Activated CD8-positive, alpha-beta memory T cell treated with anti-CD3 and anti-CD28 coated beads, Interleukin-2, amount 10 ng/mL, durations not matched to agents 7 days and 5 days (primary cell): ENCODE measurements at regions not wholly inside any gene's neighbourhood (a gene's known extent, or its start where the extent isn't known, plus 50 kb on each side); places are given as distances from the start of the nearest gene placed in this dataset.

ENCODE experiments used
- ATAC-seq: fragments of 150-1000 bp; cut with Tn5 transposase; one replicate; pipeline ENCODE4 v1.10.0; 2021; ENCODE audit warnings: moderate library complexity
- CTCF ChIA-PET: fragments of 350-600 bp; sonication (Branson Sonifier 250); formaldehyde crosslinking; loops from one replicate; lab custom pipeline; 2021; ENCODE audit warnings: antibody characterized with exemption; lab: Charles Lee
- DNase-seq: peaks from one replicate; pipeline ENCODE4 v3.0.0-alpha.2; 2020
- H3K27ac Mint-ChIP-seq: one replicate; pipeline ENCODE4 v1.8.0; 2021; ENCODE audit warnings: mild to moderate bottlenecking, mixed read lengths
- H3K27me3 Mint-ChIP-seq: one replicate; pipeline ENCODE4 v1.8.0; 2021; ENCODE audit warnings: mixed read lengths
- H3K36me3 Mint-ChIP-seq: one replicate; pipeline ENCODE4 v1.8.0; 2021; ENCODE audit warnings: mild to moderate bottlenecking, mixed read lengths
- H3K4me1 Mint-ChIP-seq: one replicate; pipeline ENCODE4 v1.8.0; 2021; ENCODE audit warnings: mixed read lengths
- H3K4me3 Mint-ChIP-seq: one replicate; pipeline ENCODE4 v1.8.0; 2021; ENCODE audit warnings: mild to moderate bottlenecking, moderate library complexity, mixed read lengths
- H3K9me3 Mint-ChIP-seq: one replicate; pipeline ENCODE4 v1.8.0; 2022; ENCODE audit warnings: low read depth, mixed read lengths

DNA sequence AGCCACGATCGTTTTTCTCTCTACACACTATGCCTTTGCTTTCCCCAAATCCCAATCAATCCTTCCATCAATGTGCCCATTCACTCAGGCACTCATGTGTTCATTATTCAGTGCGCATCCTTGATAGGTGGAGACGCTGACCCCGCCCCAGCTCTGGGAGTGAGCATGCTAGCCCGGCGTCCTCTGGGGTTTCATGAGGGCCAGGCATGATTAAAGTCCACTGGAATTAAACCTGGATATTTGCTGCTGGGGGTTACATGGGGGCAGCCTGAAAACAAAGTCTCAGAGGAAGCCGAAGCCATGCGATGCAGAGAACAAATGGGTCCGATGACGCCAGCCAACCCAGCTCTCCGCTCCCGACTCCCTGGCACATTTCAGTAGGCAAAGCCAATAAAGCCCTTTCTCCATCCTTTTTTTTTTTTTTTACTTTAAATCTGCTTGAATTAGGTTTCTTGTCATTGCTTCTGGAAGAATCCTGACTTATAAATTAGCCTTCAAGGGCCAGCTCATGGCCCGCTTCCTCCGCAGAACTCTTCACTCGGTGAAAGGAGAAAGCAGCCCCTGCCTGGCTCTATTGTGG is 316.4 kb upstream of the ID2 start:
- CTCF ChIA-PET, result no interaction called here
- ATAC-seq (no peak), DNase-seq (no peak)
- no peak overlapping the region for H3K4me3 Mint-ChIP-seq
- no peak overlapping the region for H3K27ac Mint-ChIP-seq
- no peaks in the 10 kb centered on the region for H3K9me3 Mint-ChIP-seq
- no peaks in the 10 kb centered on the region for H3K36me3 Mint-ChIP-seq
- peaks cover 6% of the 10 kb centered on the region for H3K4me1 Mint-ChIP-seq
- H3K27me3 Mint-ChIP-seq, result no peaks in the 10 kb centered on the region

DNA sequence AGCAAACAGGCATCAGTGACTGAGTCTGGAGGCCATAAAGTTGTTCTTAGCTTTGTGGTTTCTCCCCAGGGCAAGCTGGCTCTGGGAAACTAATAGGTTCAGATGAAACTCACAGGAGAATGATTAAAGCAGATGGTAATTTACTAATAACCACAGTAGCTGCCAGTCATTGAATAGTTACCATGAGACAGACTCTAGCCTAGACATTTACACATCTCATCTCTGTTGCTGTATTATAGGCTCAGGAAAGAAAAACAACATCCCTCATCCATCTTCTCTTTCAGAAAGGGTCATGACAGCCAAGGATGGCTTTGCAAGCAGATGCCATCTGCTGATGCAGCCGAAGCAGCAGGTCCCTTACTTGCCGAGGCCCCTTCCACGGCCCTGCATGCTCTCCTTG is 314.0 kb upstream of the ID2 start:
- peaks cover 6% of the 10 kb centered on the region for H3K4me1 Mint-ChIP-seq
- H3K27me3 Mint-ChIP-seq, result peaks cover 4% of the 10 kb centered on the region
- ATAC-seq, result no peak
- H3K9me3 Mint-ChIP-seq, result peaks cover 4% of the 10 kb centered on the region
- CTCF ChIA-PET, result no interaction called here
- H3K4me3 Mint-ChIP-seq, result no peak overlapping the region
- peaks cover 2% of the 10 kb centered on the region for H3K36me3 Mint-ChIP-seq
- no peak overlapping the region for H3K27ac Mint-ChIP-seq
- no peak for DNase-seq

DNA sequence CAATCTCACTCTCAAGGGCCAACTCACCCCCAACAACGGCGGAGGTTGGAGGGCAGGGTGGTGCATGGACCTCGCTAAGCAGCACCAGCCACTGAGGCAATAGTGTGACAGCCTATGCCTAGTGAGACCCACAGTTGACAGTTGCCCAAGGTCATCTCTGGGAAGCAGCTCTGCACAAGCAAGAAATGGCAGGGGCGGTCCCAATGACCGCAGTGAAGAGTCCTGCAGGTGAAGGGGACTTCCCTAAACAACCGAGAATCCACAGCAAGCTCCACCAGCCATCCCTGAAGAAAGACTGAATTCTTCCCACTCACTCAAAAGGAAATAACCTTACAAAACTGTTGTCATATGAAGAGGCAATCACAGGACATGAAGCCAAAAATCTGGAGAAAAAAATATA is 313.4 kb upstream of the ID2 start:
- ATAC-seq (no peak), DNase-seq (no peak)
- Mint-ChIP-seq H3K4me1 (peaks cover 4% of the 10 kb centered on the region), H3K4me3 (no peak overlapping the region), H3K27me3 (peaks cover 9% of the 10 kb centered on the region), H3K27ac (no peak overlapping the region), H3K9me3 (peaks cover 8% of the 10 kb centered on the region), H3K36me3 (peaks cover 7% of the 10 kb centered on the region)
- CTCF ChIA-PET, result interaction anchor here (1.0 kb wide), 1 partner anchor 31 kb away, joined by 3 read pairs; no protein-coding TSS in a partner anchor

GRCh38 chr2:8369522-8369921 is 312.3 kb upstream of the ID2 start:
- H3K27me3 Mint-ChIP-seq, result peaks cover 9% of the 10 kb centered on the region
- peaks cover 7% of the 10 kb centered on the region for H3K36me3 Mint-ChIP-seq
- no peak for DNase-seq
- CTCF ChIA-PET, result interaction anchor here (0.7 kb wide), 1 partner anchor 20 kb away, joined by 3 read pairs; no protein-coding TSS in a partner anchor
- no peak for ATAC-seq
- H3K9me3 Mint-ChIP-seq, result peaks cover 9% of the 10 kb centered on the region
- no peak overlapping the region for H3K27ac Mint-ChIP-seq
- no peak overlapping the region for H3K4me3 Mint-ChIP-seq
- peaks cover 4% of the 10 kb centered on the region for H3K4me1 Mint-ChIP-seq

DNA sequence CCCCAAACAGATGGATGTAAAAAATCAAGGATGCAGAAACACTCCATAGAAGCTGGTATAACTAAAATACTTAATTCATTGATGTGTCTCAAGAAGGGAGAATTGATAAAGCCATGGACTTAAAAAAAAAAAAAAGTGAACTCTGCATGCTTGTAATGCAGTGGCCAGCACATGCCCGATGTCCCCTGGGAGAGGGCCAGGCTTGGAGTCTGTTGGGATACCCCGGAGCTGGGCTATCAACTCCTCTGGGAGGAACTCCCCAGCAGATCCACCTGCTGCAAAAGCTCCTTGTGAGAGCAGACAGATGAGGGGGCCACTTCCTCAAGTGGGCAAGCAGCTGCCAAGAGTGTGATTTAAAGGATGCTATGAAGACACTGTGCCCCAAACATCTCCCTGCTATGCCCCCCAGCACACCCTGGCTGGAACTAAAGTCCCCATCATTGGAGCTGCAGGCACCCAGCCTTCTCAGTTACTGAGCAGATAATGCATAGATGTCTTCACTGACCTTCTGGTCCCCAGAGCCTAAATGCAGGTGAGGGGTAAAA is 311.5 kb upstream of the ID2 start:
- peaks cover 9% of the 10 kb centered on the region for H3K9me3 Mint-ChIP-seq
- peaks cover 9% of the 10 kb centered on the region for H3K27me3 Mint-ChIP-seq
- H3K27ac Mint-ChIP-seq, result no peak overlapping the region
- DNase-seq (no peak), ATAC-seq (no peak)
- no peak overlapping the region for H3K4me3 Mint-ChIP-seq
- H3K4me1 Mint-ChIP-seq, result peaks cover 4% of the 10 kb centered on the region
- CTCF ChIA-PET, result no interaction called here
- peaks cover 9% of the 10 kb centered on the region for H3K36me3 Mint-ChIP-seq

- H3K27me3 Mint-ChIP-seq, result peaks cover 9% of the 10 kb centered on the region
- ATAC-seq, result no peak
- H3K4me1 Mint-ChIP-seq, result peaks cover 3% of the 10 kb centered on the region
- H3K4me3 Mint-ChIP-seq, result no peak overlapping the region
- CTCF ChIA-PET, result no interaction called here
- peaks cover 9% of the 10 kb centered on the region for H3K36me3 Mint-ChIP-seq
- no peak overlapping the region for H3K27ac Mint-ChIP-seq
- no peak for DNase-seq
- peaks cover 9% of the 10 kb centered on the region for H3K9me3 Mint-ChIP-seq
Observed at GRCh38 chr2:8371653-8372052, 310.2 kb upstream of the ID2 start.

GRCh38 chr2:8374782-8375181 is 307.1 kb upstream of the ID2 start:
- CTCF ChIA-PET, result no interaction called here
- ATAC-seq (no peak), DNase-seq (no peak)
- Mint-ChIP-seq H3K4me1 (peaks cover 20% of the 10 kb centered on the region), H3K9me3 (peaks cover 9% of the 10 kb centered on the region), H3K27me3 (peaks cover 9% of the 10 kb centered on the region), H3K36me3 (peaks cover 11% of the 10 kb centered on the region), H3K27ac (no peak overlapping the region), H3K4me3 (no peak overlapping the region)

DNA sequence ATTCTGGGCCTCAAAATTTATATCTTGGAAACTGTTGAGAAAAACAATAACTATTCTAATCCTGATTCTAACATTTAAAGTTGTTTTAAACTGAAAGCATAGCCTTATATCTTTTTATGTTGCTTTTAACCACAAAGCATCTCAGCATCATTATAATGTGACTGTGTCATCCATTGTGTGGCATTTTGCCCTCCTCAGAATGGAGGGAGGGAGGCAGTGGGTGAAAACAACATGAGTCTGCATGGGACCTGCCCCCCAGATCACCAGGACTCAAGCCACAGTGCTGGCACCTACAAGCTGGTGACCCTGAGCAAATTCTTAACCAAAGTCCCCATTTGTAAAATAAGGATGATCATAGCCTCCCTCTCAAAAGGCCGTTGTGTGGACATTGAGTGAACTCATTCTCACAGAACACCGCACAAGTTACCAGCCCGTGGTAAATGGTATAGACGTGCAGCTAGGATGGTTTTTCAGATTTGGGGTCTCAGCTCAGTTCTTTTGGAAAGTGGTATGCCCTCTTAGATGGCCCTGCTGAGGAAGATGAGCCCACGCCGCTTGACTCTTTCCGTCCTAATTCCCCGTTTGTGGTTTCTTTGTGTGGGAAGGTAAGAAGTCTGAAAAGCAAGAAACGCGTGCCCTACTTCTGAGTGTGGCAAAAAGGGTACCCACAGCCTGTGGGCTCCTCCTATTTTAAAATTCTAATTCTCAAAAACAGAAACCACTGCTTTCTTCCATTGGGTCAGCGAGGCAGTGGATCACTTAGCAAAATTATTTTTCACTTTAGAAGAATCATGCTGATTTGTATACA is 305.0 kb upstream of the ID2 start:
- Mint-ChIP-seq H3K9me3 (peaks cover 9% of the 10 kb centered on the region), H3K4me3 (no peak overlapping the region), H3K27me3 (peaks cover 9% of the 10 kb centered on the region), H3K4me1 (peaks cover 23% of the 10 kb centered on the region), H3K27ac (peak overlapping the region; percentile 28), H3K36me3 (peaks cover 11% of the 10 kb centered on the region)
- ATAC-seq (no peak), DNase-seq (no peak)
- CTCF ChIA-PET, result no interaction called here

- peaks cover 7% of the 10 kb centered on the region for H3K36me3 Mint-ChIP-seq
- H3K9me3 Mint-ChIP-seq, result peaks cover 4% of the 10 kb centered on the region
- H3K27me3 Mint-ChIP-seq, result peaks cover 2% of the 10 kb centered on the region
- H3K27ac Mint-ChIP-seq, result no peak overlapping the region
- no peak for ATAC-seq
- DNase-seq, result no peak
- no peak overlapping the region for H3K4me3 Mint-ChIP-seq
- H3K4me1 Mint-ChIP-seq, result peaks cover 23% of the 10 kb centered on the region
- CTCF ChIA-PET, result interaction anchor here (1.1 kb wide), 1 partner anchor 11 kb away, joined by 3 read pairs; no protein-coding TSS in a partner anchor
Observed at GRCh38 chr2:8378016-8378810, 303.6 kb upstream of the ID2 start.

- DNase-seq, result no peak
- CTCF ChIA-PET, result interaction anchor here (1.1 kb wide), 1 partner anchor 10 kb away, joined by 3 read pairs; no protein-coding TSS in a partner anchor
- peaks cover 4% of the 10 kb centered on the region for H3K36me3 Mint-ChIP-seq
- no peak overlapping the region for H3K27ac Mint-ChIP-seq
- H3K4me1 Mint-ChIP-seq, result peaks cover 27% of the 10 kb centered on the region
- H3K9me3 Mint-ChIP-seq, result no peaks in the 10 kb centered on the region
- no peaks in the 10 kb centered on the region for H3K27me3 Mint-ChIP-seq
- no peak overlapping the region for H3K4me3 Mint-ChIP-seq
- no peak for ATAC-seq
Observed at GRCh38 chr2:8379128-8379527, 302.7 kb upstream of the ID2 start.

- no peak for ATAC-seq
- Mint-ChIP-seq H3K9me3 (no peaks in the 10 kb centered on the region), H3K36me3 (peaks cover 4% of the 10 kb centered on the region), H3K4me3 (no peak overlapping the region), H3K27me3 (no peaks in the 10 kb centered on the region), H3K27ac (no peak overlapping the region), H3K4me1 (peaks cover 31% of the 10 kb centered on the region)
- DNase-seq, result no peak
- CTCF ChIA-PET, result interaction anchor here (1.1 kb wide), 1 partner anchor 9 kb away, joined by 3 read pairs; no protein-coding TSS in a partner anchor
Observed at GRCh38 chr2:8379549-8379948, 302.3 kb upstream of the ID2 start.

DNA sequence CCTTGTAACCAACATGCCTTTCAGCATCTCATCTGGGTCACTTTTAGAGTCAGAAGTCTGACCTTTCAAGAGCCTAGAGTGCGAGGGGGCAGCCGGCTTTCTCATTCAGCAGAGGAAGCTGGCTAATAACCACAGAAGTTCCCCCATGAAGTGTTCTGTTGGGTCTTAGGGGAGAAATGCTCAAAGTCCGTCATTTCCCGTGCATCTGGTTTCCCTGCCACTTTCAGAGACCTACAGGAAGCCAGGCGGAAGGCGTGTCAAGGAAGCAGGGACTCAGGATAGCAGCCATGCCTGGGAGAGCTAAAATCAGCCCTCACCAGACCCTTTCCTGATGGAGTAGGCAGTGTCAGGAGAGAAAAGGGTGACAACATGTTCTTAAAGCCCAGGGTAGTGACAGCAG is 301.8 kb upstream of the ID2 start:
- no peak overlapping the region for H3K27ac Mint-ChIP-seq
- ATAC-seq (no peak), DNase-seq (no peak)
- CTCF ChIA-PET, result interaction anchor here (0.7 kb wide), 1 partner anchor 42 kb away, joined by 3 read pairs; no protein-coding TSS in a partner anchor
- peaks cover 1% of the 10 kb centered on the region for H3K36me3 Mint-ChIP-seq
- no peaks in the 10 kb centered on the region for H3K9me3 Mint-ChIP-seq
- H3K27me3 Mint-ChIP-seq, result no peaks in the 10 kb centered on the region
- no peak overlapping the region for H3K4me3 Mint-ChIP-seq
- H3K4me1 Mint-ChIP-seq, result peaks cover 33% of the 10 kb centered on the region

DNA sequence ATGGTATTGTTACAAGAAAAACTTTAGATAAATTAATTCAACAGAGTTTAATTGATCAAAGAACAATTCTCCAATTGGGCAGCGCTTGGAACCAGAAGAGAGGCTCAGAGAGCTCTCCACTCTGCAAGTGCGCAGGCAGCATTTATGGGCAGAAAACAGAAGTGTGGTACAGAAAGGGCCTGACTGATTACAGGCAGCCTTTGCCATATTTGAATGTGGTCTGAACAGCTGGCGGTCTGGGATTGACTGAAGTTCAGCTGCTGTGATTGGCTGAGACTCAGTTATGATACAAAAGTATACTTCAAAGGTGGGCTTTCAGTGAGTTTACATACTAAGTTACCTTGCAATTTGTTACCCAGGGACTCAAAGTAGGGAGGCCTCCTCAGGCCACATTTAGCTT is 301.3 kb upstream of the ID2 start:
- ATAC-seq, result no peak
- no peak for DNase-seq
- Mint-ChIP-seq H3K9me3 (no peaks in the 10 kb centered on the region), H3K27ac (peak overlapping the region; percentile 25), H3K36me3 (peaks cover 4% of the 10 kb centered on the region), H3K4me1 (peaks cover 36% of the 10 kb centered on the region), H3K27me3 (peaks cover 1% of the 10 kb centered on the region), H3K4me3 (no peak overlapping the region)
- CTCF ChIA-PET, result interaction anchor here (0.7 kb wide), 1 partner anchor 43 kb away, joined by 3 read pairs; no protein-coding TSS in a partner anchor
